ENCODE measurements at regions not wholly inside any gene's neighbourhood (a gene's known extent, or its start where the extent isn't known, plus 50 kb on each side); places are given as distances from the start of the nearest gene placed in this dataset.
"Not testable (repeated sequence)": the region's sequence is repeated elsewhere in the genome, so short reads cannot be mapped to it uniquely, and the experiment has no call there.

DNA sequence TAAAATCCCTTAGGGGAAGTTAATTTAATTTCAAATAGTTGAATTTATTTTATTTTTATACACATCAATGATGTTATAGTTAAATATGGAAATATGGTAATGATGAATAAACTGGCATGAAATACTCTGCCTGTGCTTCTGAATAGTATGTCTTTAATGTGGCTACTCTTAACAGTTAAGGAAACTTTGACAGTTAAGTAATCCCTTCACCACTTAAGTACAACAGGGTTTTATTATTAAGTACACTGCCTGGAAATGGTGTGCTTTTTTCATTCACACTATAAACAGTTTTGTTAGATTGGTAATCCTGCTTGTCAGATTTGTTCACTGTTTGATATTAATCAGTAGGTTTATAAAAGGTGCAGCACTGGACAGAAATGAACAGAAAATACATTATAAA is 412.0 kb upstream of the ZEB2 start:
- no peak overlapping the region for H3K9ac ChIP-seq (ENCODE audit: low read length)
- H3K4me3 ChIP-seq (ENCODE audit: low read length): no peak overlapping the region
- no peaks in the 10 kb centered on the region for H3K4me1 ChIP-seq (ENCODE audit: control insufficient read depth, insufficient read depth, low read length)
- no peak overlapping the region for H3K27ac ChIP-seq (ENCODE audit: low read depth, low read length)
- H3K27me3 ChIP-seq (ENCODE audit: control insufficient read depth, insufficient read depth, low read length): no peaks in the 10 kb centered on the region
- H3K36me3 ChIP-seq (ENCODE audit: control insufficient read depth, insufficient read depth, low read length): no peaks in the 10 kb centered on the region

DNA sequence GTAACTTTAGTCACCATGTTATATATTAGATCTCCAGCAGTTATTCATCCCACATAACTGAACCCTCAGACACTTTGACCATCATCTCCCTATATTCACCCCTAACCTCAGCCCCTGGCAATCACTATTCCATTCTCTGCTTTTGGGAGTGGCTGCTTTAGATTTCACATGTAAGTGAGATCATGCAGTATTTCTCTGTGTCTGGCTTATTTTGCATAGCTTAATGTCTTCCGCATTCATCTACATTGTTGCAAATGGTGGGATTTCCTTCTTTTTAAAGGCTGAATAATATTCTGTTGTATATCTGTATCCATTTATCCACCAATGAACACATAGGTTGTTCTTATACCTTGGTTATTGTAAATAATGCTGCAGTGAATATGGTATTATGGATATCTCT is 411.6 kb upstream of the ZEB2 start:
- Histone ChIP-seq H3K27ac (ENCODE audit: low read depth, low read length) (no peak overlapping the region), H3K4me1 (ENCODE audit: control insufficient read depth, insufficient read depth, low read length) (no peaks in the 10 kb centered on the region), H3K4me3 (ENCODE audit: low read length) (no peak overlapping the region), H3K36me3 (ENCODE audit: control insufficient read depth, insufficient read depth, low read length) (no peaks in the 10 kb centered on the region), H3K9ac (ENCODE audit: low read length) (no peak overlapping the region), H3K27me3 (ENCODE audit: control insufficient read depth, insufficient read depth, low read length) (no peaks in the 10 kb centered on the region)

DNA sequence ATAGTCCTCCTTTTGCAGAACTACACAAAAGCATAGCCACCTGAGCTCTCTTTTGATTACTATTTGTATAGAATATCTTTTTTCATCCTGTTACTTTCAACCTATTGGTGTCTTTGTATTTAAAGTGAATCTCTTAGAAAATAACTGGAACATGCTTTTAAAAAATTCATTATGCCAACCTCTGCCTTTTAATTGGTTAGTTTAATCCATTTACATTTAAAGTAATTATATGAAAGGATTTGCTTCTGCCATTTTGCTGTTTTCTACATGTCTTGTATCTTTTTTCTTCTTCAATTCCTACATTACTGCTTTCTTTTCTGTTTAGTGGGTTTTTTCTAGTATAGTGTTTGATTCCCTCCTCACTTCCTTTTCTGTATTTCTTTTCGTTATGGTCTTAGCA is 407.5 kb upstream of the ZEB2 start:
- no peaks in the 10 kb centered on the region for H3K36me3 ChIP-seq (ENCODE audit: control insufficient read depth, insufficient read depth, low read length)
- H3K27me3 ChIP-seq (ENCODE audit: control insufficient read depth, insufficient read depth, low read length): no peaks in the 10 kb centered on the region
- H3K4me3 ChIP-seq (ENCODE audit: low read length): no peak overlapping the region
- no peak overlapping the region for H3K9ac ChIP-seq (ENCODE audit: low read length)
- H3K27ac ChIP-seq (ENCODE audit: low read depth, low read length): no peak overlapping the region
- H3K4me1 ChIP-seq (ENCODE audit: control insufficient read depth, insufficient read depth, low read length): no peaks in the 10 kb centered on the region

DNA sequence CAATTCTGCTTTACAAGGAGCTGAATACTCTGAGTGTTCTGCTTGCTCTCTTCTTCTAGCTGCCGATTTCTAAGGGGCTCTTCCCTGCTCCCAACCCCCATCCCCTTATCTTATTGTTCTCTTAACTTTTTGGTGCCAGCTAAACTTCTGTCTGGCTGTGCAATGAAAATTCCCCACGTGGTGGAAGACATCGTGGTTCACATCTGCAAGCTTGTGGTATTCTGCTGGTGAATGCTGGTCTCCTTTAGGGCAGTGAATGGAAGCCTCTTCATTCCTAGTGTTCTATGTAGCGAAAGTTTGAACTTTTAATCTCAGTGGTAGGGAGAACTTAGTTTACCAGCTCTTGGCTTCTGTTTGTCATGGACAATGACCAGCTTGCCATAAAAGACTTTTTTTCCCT is 406.0 kb upstream of the ZEB2 start:
- no peaks in the 10 kb centered on the region for H3K36me3 ChIP-seq (ENCODE audit: control insufficient read depth, insufficient read depth, low read length)
- H3K27me3 ChIP-seq (ENCODE audit: control insufficient read depth, insufficient read depth, low read length): no peaks in the 10 kb centered on the region
- no peak overlapping the region for H3K27ac ChIP-seq (ENCODE audit: low read depth, low read length)
- H3K9ac ChIP-seq (ENCODE audit: low read length): no peak overlapping the region
- no peaks in the 10 kb centered on the region for H3K4me1 ChIP-seq (ENCODE audit: control insufficient read depth, insufficient read depth, low read length)
- no peak overlapping the region for H3K4me3 ChIP-seq (ENCODE audit: low read length)

DNA sequence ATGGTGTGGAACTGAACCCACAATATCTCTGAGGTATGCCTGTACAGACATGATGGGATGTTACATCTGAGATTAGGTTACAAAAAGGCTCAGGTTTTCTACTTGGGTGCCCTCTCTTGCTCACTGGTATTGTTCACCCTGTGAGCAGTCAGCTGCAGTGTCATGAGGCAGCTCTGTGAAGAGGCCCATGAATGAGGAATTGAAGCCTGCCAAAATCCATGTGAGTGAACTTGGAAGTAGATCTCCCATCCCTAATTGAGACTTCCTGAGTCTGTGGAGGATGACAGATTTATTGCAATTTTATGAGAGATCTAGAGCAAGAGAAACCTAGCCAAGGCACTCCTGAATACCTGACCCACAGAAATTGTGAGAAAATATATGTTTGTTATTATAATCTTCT is 404.9 kb upstream of the ZEB2 start:
- Histone ChIP-seq H3K27me3 (ENCODE audit: control insufficient read depth, insufficient read depth, low read length) (no peaks in the 10 kb centered on the region), H3K36me3 (ENCODE audit: control insufficient read depth, insufficient read depth, low read length) (no peaks in the 10 kb centered on the region), H3K4me1 (ENCODE audit: control insufficient read depth, insufficient read depth, low read length) (no peaks in the 10 kb centered on the region), H3K9ac (ENCODE audit: low read length) (no peak overlapping the region), H3K27ac (ENCODE audit: low read depth, low read length) (no peak overlapping the region), H3K4me3 (ENCODE audit: low read length) (no peak overlapping the region)

DNA sequence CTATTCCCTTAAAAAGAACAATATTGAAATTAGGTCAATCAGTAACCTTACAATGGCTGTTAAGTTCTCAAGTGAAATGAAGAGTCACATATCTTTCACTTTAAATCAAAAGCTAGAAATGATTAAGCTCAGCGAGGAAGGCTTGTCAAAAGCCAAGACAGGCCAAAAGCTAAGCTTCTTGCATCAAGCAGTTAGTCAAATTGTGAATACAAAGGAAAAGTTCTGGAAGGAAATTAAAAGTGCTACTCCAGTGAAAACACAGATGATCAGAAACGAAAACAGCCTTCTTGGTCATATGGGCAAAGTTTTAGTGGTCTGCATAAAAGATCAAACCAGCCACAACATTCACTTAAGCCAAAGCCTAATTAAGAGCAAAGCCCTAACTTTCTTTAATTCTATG is 402.6 kb upstream of the ZEB2 start:
- Histone ChIP-seq H3K27ac (ENCODE audit: low read depth, low read length) (no peak overlapping the region), H3K4me3 (ENCODE audit: low read length) (no peak overlapping the region), H3K4me1 (ENCODE audit: control insufficient read depth, insufficient read depth, low read length) (no peaks in the 10 kb centered on the region), H3K27me3 (ENCODE audit: control insufficient read depth, insufficient read depth, low read length) (no peaks in the 10 kb centered on the region), H3K9ac (ENCODE audit: low read length) (no peak overlapping the region), H3K36me3 (ENCODE audit: control insufficient read depth, insufficient read depth, low read length) (no peaks in the 10 kb centered on the region)

DNA sequence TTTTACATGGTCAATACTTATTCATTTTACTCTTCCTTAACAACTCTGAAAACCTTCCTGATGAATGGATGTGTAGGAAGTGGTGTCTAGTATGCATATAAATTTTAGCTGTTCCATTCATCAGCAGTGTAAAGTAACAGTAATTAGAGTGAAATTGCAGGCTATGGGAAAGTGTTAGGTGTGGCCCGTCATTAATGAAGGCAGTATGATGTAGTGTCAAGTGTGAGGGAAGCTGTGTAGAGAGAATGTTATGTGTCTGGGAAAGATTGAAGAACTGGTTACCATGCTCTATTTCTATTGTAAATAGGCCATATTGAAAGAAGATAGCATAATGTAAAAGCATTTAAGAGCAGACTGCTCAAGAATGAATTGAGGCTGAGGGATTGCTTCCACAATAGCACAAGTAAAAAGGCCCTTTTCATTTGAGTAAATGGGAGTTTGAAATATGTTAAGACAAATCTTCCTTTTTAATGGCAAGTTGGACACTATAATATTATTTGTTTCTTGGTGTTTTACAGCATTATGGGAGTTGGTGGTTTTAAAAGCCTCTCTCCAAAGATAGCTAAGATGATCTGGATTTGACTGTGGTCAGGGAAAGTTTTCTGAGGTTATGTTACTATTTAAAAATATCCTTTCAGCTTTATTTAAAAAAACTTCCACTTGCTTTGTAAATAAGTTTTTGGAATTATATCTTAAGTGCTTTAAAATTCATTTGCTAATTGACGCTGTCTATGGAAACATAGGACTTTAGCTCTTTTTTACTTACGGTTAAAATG is 401.0 kb upstream of the ZEB2 start:
- Histone ChIP-seq H3K27ac (ENCODE audit: low read depth, low read length) (no peak overlapping the region), H3K27me3 (ENCODE audit: control insufficient read depth, insufficient read depth, low read length) (no peaks in the 10 kb centered on the region), H3K9ac (ENCODE audit: low read length) (no peak overlapping the region), H3K4me3 (ENCODE audit: low read length) (no peak overlapping the region), H3K36me3 (ENCODE audit: control insufficient read depth, insufficient read depth, low read length) (no peaks in the 10 kb centered on the region), H3K4me1 (ENCODE audit: control insufficient read depth, insufficient read depth, low read length) (no peaks in the 10 kb centered on the region)

DNA sequence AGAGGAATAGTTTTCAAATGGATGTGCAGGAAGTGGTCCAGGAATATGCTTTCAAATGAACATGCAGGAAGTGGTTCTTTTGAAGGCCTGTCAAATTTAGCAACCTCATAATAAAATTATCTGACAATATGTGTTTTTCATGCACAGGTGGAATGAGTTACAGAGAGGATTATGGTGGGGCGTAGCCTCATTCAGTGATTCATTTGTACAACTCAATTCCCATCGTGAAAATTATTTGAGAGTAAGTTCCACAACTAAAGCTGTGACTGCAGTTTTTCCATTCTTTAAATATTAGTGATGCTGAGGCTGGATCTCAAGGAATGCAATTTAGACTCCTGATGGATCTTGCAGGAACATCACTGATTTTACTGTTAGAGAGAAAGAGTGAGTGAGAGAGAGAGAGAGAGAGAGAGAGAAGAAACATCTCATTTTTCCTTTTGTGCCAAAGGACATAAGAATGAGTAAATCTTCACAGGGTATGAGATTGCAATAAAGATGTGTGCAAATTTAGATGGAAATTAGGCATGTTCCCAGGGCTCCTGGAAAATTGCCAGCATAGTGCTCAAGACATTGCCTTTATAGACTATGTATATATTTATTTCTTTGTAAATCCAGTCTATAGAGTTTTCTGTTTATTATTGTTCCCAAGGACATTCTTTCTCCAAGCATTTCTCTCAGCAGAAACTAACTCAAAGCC is 394.9 kb upstream of the ZEB2 start:
- Histone ChIP-seq H3K9ac (ENCODE audit: low read length) (no peak overlapping the region), H3K36me3 (ENCODE audit: control insufficient read depth, insufficient read depth, low read length) (no peaks in the 10 kb centered on the region), H3K27ac (ENCODE audit: low read depth, low read length) (no peak overlapping the region), H3K4me1 (ENCODE audit: control insufficient read depth, insufficient read depth, low read length) (no peaks in the 10 kb centered on the region), H3K27me3 (ENCODE audit: control insufficient read depth, insufficient read depth, low read length) (no peaks in the 10 kb centered on the region), H3K4me3 (ENCODE audit: low read length) (no peak overlapping the region)

DNA sequence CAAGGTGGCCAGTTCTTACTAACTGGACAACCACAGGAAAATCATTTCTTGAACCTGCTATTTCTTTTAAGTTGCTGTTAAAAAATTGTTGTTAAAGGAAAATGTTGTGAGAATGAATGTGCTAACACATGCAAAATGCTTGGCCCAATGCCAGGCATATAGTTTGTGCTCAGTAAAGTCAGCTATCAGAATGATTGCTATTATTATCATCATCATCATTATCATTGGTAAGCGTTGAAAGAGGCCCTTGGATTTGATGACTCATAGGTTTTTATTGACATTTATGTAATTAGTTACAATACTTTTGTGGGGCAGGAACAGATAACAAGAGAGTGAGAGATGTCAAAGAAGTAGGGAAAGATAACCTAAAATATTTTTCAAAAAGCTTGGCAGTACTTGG is 394.2 kb upstream of the ZEB2 start:
- Histone ChIP-seq H3K4me3 (ENCODE audit: low read length) (no peak overlapping the region), H3K9ac (ENCODE audit: low read length) (no peak overlapping the region), H3K27ac (ENCODE audit: low read depth, low read length) (no peak overlapping the region), H3K36me3 (ENCODE audit: control insufficient read depth, insufficient read depth, low read length) (no peaks in the 10 kb centered on the region), H3K4me1 (ENCODE audit: control insufficient read depth, insufficient read depth, low read length) (no peaks in the 10 kb centered on the region), H3K27me3 (ENCODE audit: control insufficient read depth, insufficient read depth, low read length) (no peaks in the 10 kb centered on the region)

DNA sequence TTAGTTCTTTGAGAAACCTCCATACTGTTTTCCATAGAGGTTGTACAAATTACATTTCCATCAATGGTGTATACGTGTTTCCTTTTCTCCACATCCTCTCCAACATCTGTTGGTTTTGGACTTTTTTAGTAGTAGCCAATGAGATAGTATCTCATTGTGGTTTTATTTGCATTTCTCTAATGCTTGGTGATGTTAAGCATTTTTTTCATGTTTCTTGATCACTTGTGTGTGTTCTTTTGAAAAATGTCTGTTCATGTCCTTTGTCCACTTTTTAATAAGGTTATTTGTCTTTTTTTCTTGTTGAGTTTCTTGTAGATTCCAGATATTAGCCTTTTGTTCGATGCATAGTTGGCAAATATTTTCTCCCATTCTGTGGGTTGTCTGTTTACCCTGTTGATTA is 392.3 kb upstream of the ZEB2 start:
- no peak overlapping the region for H3K9ac ChIP-seq (ENCODE audit: low read length)
- no peak overlapping the region for H3K27ac ChIP-seq (ENCODE audit: low read depth, low read length)
- H3K27me3 ChIP-seq (ENCODE audit: control insufficient read depth, insufficient read depth, low read length): no peaks in the 10 kb centered on the region
- H3K4me3 ChIP-seq (ENCODE audit: low read length): no peak overlapping the region
- no peaks in the 10 kb centered on the region for H3K36me3 ChIP-seq (ENCODE audit: control insufficient read depth, insufficient read depth, low read length)
- no peaks in the 10 kb centered on the region for H3K4me1 ChIP-seq (ENCODE audit: control insufficient read depth, insufficient read depth, low read length)

DNA sequence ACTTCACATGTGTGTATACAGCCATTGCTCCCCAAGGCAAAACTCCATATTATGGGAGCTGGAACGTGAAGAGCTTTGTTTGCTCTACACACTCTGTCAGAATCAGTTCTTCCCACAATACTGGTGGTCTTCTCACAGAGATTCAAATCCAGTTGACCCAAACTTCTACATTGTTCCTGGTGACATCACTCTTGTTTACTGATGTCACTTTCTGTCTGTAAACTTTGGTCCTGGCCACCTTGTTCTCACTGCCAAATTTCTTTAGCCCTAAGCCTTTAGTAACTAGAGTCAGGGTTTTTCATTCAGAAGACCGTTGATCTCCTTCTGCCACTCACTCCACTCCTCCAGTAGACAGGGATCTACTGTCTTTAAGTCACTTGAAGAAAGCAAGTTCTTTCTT is 386.0 kb upstream of the ZEB2 start:
- H3K36me3 ChIP-seq (ENCODE audit: control insufficient read depth, insufficient read depth, low read length): no peaks in the 10 kb centered on the region
- no peaks in the 10 kb centered on the region for H3K4me1 ChIP-seq (ENCODE audit: control insufficient read depth, insufficient read depth, low read length)
- H3K9ac ChIP-seq (ENCODE audit: low read length): no peak overlapping the region
- H3K27ac ChIP-seq (ENCODE audit: low read depth, low read length): no peak overlapping the region
- no peaks in the 10 kb centered on the region for H3K27me3 ChIP-seq (ENCODE audit: control insufficient read depth, insufficient read depth, low read length)
- no peak overlapping the region for H3K4me3 ChIP-seq (ENCODE audit: low read length)

DNA sequence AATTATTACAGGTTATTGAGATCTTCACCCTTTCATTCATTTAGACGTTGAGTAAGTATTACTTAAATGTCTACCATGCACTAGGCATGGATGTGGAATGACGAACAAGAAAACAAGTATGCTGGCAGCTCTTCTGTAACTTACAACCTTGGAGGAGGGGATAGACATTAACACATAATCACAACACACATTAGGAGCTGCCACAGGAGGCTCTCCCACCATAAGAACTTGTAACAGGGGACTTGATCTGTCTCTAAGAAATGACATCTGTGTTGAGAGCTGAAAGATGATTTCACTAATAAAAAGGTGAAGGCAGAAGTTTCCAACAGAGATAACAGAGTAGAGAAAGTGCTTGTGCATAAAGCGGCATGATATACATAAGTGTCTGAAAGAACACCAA is 384.7 kb upstream of the ZEB2 start:
- Histone ChIP-seq H3K36me3 (ENCODE audit: control insufficient read depth, insufficient read depth, low read length) (no peaks in the 10 kb centered on the region), H3K27ac (ENCODE audit: low read depth, low read length) (no peak overlapping the region)

DNA sequence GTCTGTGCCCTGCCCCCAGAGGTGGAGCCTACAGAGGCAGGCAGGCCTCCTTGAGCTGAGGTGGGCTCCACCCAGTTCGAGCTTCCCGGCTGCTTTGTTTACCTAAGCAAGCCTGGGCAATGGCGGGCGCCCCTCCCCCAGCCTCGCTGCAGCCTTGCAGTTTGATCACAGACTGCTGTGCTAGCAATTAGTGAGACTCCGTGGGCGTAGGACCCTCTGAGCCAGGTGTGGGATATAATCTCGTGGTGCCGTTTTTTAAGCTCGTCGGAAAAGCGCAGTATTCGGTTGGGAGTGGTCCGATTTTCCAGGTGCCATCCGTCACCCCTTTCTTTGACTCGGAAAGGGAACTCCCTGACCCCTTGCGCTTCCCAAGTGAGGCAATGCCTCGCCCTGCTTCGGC is 383.1 kb upstream of the ZEB2 start:
- H3K36me3 ChIP-seq (ENCODE audit: control insufficient read depth, insufficient read depth, low read length); H3K4me1 ChIP-seq (ENCODE audit: control insufficient read depth, insufficient read depth, low read length); H3K9ac ChIP-seq (ENCODE audit: low read length); H3K4me3 ChIP-seq (ENCODE audit: low read length); H3K27me3 ChIP-seq (ENCODE audit: control insufficient read depth, insufficient read depth, low read length); H3K27ac ChIP-seq (ENCODE audit: low read depth, low read length): not testable (repeated sequence)

More for the DNA sequence above, 384.7 kb upstream of the ZEB2 start:
- H3K27me3 ChIP-seq (ENCODE audit: control insufficient read depth, insufficient read depth, low read length): no peaks in the 10 kb centered on the region
- no peak overlapping the region for H3K4me3 ChIP-seq (ENCODE audit: low read length)
- H3K4me1 ChIP-seq (ENCODE audit: control insufficient read depth, insufficient read depth, low read length): no peaks in the 10 kb centered on the region
- H3K9ac ChIP-seq (ENCODE audit: low read length): no peak overlapping the region

All from rectal smooth muscle tissue (tissue), 1 donor.